Esophagus (tissue), 2 donors: ENCODE measurements at regions not wholly inside any gene's neighbourhood (a gene's known extent, or its start where the extent isn't known, plus 50 kb on each side); places are given as distances from the start of the nearest gene placed in this dataset.

ENCODE experiments used
- H3K27ac ChIP-seq, 2 donors: one replicate each; pipeline ENCODE4 v1.5.1; 2013; ENCODE audit warnings: low read depth in 2 of 2, mild to moderate bottlenecking in 2 of 2, inconsistent platforms in 1 of 2, low read length in 1 of 2, moderate library complexity in 1 of 2
- H3K27me3 ChIP-seq, 2 donors: one replicate each; pipeline ENCODE4 v1.6.1; 2013; ENCODE audit warnings: low read length in 2 of 2, control low read depth in 1 of 2, mild to moderate bottlenecking in 1 of 2; ENCODE audit not compliant: insufficient read depth in 2 of 2, control insufficient read depth in 1 of 2
- H3K36me3 ChIP-seq, 2 donors: one replicate each; pipeline ENCODE4 v1.6.1; 2013; ENCODE audit warnings: low read length in 1 of 2; ENCODE audit not compliant: control insufficient read depth in 2 of 2, insufficient read depth in 2 of 2
- H3K4me1 ChIP-seq, 2 donors: one replicate each; pipeline ENCODE4 v1.6.1; 2013; ENCODE audit warnings: low read length in 1 of 2; ENCODE audit not compliant: control insufficient read depth in 2 of 2, insufficient read depth in 2 of 2
- H3K4me3 ChIP-seq, 2 donors: one replicate each; pipeline ENCODE4 v1.5.1; 2013; ENCODE audit warnings: low read length in 2 of 2, mild to moderate bottlenecking in 2 of 2, low read depth in 1 of 2, moderate library complexity in 1 of 2
- H3K9me3 ChIP-seq, 2 donors: one replicate each; pipeline ENCODE4 v1.6.1; 2013; ENCODE audit warnings: mild to moderate bottlenecking in 2 of 2, low read depth in 1 of 2, low read length in 1 of 2, moderate library complexity in 1 of 2; ENCODE audit not compliant: control insufficient read depth in 2 of 2, insufficient read depth in 1 of 2
- WGBS, 2 donors: extraction: QIAGEN DNeasy Blood & Tissue Kit; methylation state at CpG; one replicate each; pipeline ENCODE4 v1.1.7; 2013; 5-methylcytosine and 5-hydroxymethylcytosine counted together
- donor health status: healthy with polysubstance abuse.
- donor health status: Bipolar disorder and iron deficiency.

- no peaks in the 10 kb centered on the region for H3K4me1 ChIP-seq
- H3K9me3 ChIP-seq: peaks cover 0 to 4% of the 10 kb centered on the region in 2 donors
- no peak overlapping the region for H3K27ac ChIP-seq
- H3K27me3 ChIP-seq: no peaks in the 10 kb centered on the region
- H3K36me3 ChIP-seq: no peaks in the 10 kb centered on the region
- WGBS, 2 donors: 35 to 74% methylated on average over 1 of the region's 1 CpG
- no peak overlapping the region for H3K4me3 ChIP-seq
Observed at GRCh38 chr10:2627969-2628368, 439.4 kb upstream of the PFKP start.

GRCh38 chr10:2625094-2625493 is 442.3 kb upstream of the PFKP start:
- Histone ChIP-seq H3K36me3 (no peaks in the 10 kb centered on the region), H3K4me1 (no peaks in the 10 kb centered on the region), H3K9me3 (peaks cover 0 to 4% of the 10 kb centered on the region in 2 donors), H3K27me3 (no peaks in the 10 kb centered on the region), H3K4me3 (no peak overlapping the region), H3K27ac (no peak overlapping the region)
- WGBS, 2 donors: 86 to 89% methylated on average over 10 of the region's 10 CpGs

DNA sequence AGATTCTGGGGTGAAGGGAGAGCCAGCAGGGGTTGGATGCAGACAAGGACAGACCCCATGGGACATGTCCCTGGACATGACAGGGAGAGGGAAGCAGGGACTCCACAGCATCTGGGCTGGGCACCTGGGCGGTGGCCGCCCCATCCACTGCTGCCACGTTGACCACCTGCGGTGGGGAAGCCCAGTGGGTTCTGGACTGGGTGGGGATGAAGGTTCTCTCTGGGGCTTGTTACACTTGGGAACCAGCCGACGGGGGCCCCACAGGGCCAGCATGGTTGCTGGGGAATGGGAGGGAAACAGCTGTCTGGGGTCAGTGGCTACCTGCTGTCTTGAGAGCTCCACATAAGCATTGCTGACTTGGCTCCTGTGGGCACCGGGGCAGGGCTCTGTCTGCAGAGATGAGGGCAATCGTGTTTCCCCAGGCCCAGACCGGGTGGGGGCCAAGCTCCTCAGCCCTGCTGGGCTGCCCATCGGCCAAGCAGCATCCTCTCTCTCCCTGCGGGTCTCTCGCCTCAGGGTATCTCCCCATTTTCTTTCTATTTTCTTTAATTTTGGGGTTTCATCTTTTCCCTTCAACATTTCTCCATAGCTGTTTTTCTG is 443.6 kb upstream of the PFKP start:
- Histone ChIP-seq H3K9me3 (peaks cover 0 to 4% of the 10 kb centered on the region in 2 donors), H3K36me3 (no peaks in the 10 kb centered on the region), H3K4me3 (no peak overlapping the region), H3K27ac (no peak overlapping the region), H3K27me3 (no peaks in the 10 kb centered on the region), H3K4me1 (no peaks in the 10 kb centered on the region)
- WGBS, 2 donors: 87 to 90% methylated on average over 11 to 12 of the region's 12 CpGs

GRCh38 chr10:2620827-2621521 is 446.4 kb upstream of the PFKP start:
- Histone ChIP-seq H3K27me3 (no peaks in the 10 kb centered on the region), H3K9me3 (peaks cover 0 to 4% of the 10 kb centered on the region in 2 donors), H3K4me3 (no peak overlapping the region), H3K36me3 (no peaks in the 10 kb centered on the region), H3K4me1 (no peaks in the 10 kb centered on the region), H3K27ac (no peak overlapping the region)
- 79 to 80% methylated on average over 5 of the region's 5 CpGs for WGBS, 2 donors

- Histone ChIP-seq H3K4me1 (no peaks in the 10 kb centered on the region), H3K27ac (no peak overlapping the region), H3K9me3 (peaks cover 0 to 4% of the 10 kb centered on the region in 2 donors), H3K27me3 (no peaks in the 10 kb centered on the region), H3K36me3 (no peaks in the 10 kb centered on the region), H3K4me3 (no peak overlapping the region)
- 56 to 62% methylated on average over 4 of the region's 4 CpGs for WGBS, 2 donors
Observed at GRCh38 chr10:2619916-2620315, 447.4 kb upstream of the PFKP start.

DNA sequence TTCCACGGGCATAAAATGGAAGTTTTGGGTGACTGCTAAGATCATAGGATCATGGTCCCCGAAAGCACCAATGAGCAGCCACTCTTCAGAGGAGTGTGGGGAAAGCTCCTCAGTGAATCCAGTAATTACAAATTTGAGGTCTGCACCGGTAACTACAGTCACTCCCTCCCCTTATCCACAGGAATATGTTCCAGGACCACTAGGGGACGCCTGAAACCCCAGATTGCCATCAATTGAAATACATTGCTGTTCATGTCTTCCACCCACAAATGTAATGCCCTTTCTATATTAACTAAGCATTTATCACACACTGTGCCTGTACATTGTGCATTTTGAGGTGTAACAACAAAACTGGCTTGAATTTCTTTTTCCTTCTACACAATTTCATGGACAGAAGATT is 447.9 kb upstream of the PFKP start:
- H3K4me3 ChIP-seq: no peak overlapping the region
- no peaks in the 10 kb centered on the region for H3K36me3 ChIP-seq
- no peak overlapping the region for H3K27ac ChIP-seq
- 47% methylated on average over 4 of the region's 4 CpGs for WGBS, 2 donors
- H3K4me1 ChIP-seq: no peaks in the 10 kb centered on the region
- H3K9me3 ChIP-seq: peaks cover 0 to 4% of the 10 kb centered on the region in 2 donors
- H3K27me3 ChIP-seq: no peaks in the 10 kb centered on the region

- peaks cover 0 to 2% of the 10 kb centered on the region in 2 donors for H3K9me3 ChIP-seq
- WGBS, 2 donors: 72 to 80% methylated on average over 5 of the region's 5 CpGs
Observed at GRCh38 chr10:2618690-2619089, 448.7 kb upstream of the PFKP start.

DNA sequence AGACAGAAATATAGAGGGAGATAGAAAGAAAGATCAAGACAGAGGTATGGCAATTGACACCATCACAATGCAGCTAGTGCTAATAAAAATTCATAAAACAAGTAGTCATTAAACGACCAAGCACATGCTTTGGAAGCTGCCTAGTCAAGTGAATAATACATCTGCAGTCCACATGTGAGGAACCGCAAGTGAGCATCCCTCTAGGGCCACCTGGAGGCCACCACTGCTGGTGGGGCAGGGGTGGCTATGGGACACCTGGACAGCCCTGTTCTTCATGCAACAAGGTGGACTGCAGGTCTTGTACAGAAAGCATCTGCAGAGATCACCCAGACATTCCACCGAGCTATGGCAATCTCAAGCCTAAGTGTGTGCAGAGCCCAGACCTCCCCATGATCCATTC is 451.1 kb upstream of the PFKP start:
- Histone ChIP-seq H3K9me3 (peaks cover 0 to 2% of the 10 kb centered on the region in 2 donors), H3K4me1 (no peaks in the 10 kb centered on the region), H3K4me3 (no peak overlapping the region), H3K36me3 (no peaks in the 10 kb centered on the region), H3K27ac (no peak overlapping the region), H3K27me3 (no peaks in the 10 kb centered on the region)
- WGBS, 2 donors: 65 to 72% methylated on average over 3 of the region's 3 CpGs

More at GRCh38 chr10:2618690-2619089, 448.7 kb upstream of the PFKP start:
- Histone ChIP-seq H3K4me1 (no peaks in the 10 kb centered on the region), H3K27ac (no peak overlapping the region), H3K36me3 (no peaks in the 10 kb centered on the region), H3K27me3 (no peaks in the 10 kb centered on the region), H3K4me3 (no peak overlapping the region)

DNA sequence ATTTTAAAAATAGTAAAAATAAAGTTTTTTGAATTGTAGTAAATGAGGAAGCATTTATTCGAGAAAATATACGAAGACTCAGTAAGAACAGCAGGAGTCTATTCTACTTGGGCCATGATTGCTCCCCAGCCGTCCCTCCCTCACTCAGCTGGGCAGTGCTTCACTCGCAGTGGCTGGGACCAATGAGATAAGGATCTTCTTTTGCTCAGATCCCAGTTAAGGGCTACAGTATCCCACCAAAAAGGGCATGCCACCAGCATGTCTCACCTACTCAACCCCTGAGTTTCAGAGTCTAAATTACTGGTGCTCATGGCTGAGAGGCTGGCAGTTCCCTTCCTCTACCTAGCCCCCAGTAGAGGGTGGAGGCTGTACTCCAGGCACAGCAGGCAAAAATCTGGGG is 455.7 kb upstream of the PFKP start:
- H3K9me3 ChIP-seq: peaks cover 0 to 2% of the 10 kb centered on the region in 2 donors
- no peaks in the 10 kb centered on the region for H3K4me1 ChIP-seq
- whole genome bisulfite sequencing, 2 donors: 68 to 76% methylated on average over 4 of the region's 4 CpGs
- no peak overlapping the region for H3K27ac ChIP-seq
- no peaks in the 10 kb centered on the region for H3K27me3 ChIP-seq
- no peaks in the 10 kb centered on the region for H3K36me3 ChIP-seq
- H3K4me3 ChIP-seq: no peak overlapping the region

- Histone ChIP-seq H3K36me3 (no peaks in the 10 kb centered on the region), H3K4me1 (no peaks in the 10 kb centered on the region), H3K27ac (no peak overlapping the region), H3K9me3 (peaks cover 0 to 2% of the 10 kb centered on the region in 2 donors), H3K27me3 (no peaks in the 10 kb centered on the region), H3K4me3 (no peak overlapping the region)
- WGBS, 2 donors: 38 to 58% methylated on average over 5 of the region's 5 CpGs
Observed at GRCh38 chr10:2610946-2611345, 456.4 kb upstream of the PFKP start.
